ENCODE measurements at regions not wholly inside any gene's neighbourhood (a gene's known extent, or its start where the extent isn't known, plus 50 kb on each side); places are given as distances from the start of the nearest gene placed in this dataset.

DNA sequence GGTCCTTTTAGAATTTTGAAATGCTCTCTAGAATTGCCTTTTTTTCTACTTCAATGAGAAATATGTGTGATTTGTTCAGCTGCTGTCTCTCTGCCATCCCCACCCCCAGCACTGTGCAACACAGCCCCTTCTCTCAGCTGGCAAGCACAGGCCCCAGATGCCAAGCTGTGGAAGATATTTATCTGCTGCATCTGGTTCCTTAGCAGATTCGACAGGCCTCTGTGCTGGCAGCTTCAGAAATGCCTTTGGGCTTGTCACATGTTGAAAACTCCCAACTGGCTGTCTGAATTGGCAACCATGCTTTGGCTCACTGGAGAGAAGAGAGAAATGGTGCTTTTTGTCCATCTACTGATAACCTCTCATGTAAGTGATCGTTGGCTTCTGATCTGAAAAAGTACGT lies 206.7 kb upstream of the C1orf87 start:
- no peaks in the 10 kb centered on the region for H3K9me3 ChIP-seq (ENCODE audit: control insufficient read depth in 4 of 4, low read length in 3 of 4)
- H3K27ac ChIP-seq (ENCODE audit: low read depth in 1 of 2, low read length in 2 of 2), result peak overlapping the region; percentile 34 to 64
- no peak overlapping the region for H3K4me3 ChIP-seq (ENCODE audit: low read depth in 1 of 3, low read length in 3 of 3)
- 17% methylated on average over 3 of the region's 3 CpGs for whole genome bisulfite sequencing
- no peaks in the 10 kb centered on the region for H3K27me3 ChIP-seq (ENCODE audit: control insufficient read depth in 4 of 4, insufficient read depth in 4 of 4, low read length in 3 of 4)
- H3K9ac ChIP-seq (ENCODE audit: low read depth in 1 of 2, low read length in 2 of 2), result no peak overlapping the region
- no peak for DNase-seq (ENCODE audit: low spot score)
- no peaks in the 10 kb centered on the region for H3K36me3 ChIP-seq (ENCODE audit: control insufficient read depth in 4 of 4, insufficient read depth in 3 of 4, low read depth in 1 of 4, low read length in 3 of 4)
- TF ChIP-seq YY1 (IDR thresholded peaks at IDR 0.05), result peak; percentile 46
- TF ChIP-seq HNF4G (IDR thresholded peaks at IDR 0.05), result no peak
- H3K4me1 ChIP-seq (ENCODE audit: control insufficient read depth in 4 of 4, insufficient read depth in 4 of 4, low read length in 3 of 4), result peaks cover 4 to 27% (median 24%) of the 10 kb centered on the region in 4 donors

DNA sequence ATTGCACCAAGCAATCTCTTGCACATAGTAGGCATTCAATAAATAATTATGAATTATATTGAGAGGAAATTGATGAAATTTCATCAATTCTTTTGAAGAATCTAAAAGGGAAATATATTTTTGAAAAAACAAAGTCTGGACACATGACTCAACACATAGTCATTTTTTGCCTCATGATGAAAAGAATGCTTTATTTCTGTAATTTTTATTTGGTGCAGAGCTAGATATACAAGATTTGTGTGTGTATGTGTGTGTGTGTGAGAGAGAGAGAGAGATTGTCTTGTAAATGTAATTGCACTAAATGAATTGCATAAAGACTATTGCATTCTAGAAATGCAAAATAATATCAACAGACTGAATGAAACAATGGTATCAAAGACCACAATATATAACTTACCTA lies 206.2 kb upstream of the C1orf87 start:
- Histone ChIP-seq H3K9me3 (ENCODE audit: control insufficient read depth in 4 of 4, low read length in 3 of 4) (no peaks in the 10 kb centered on the region), H3K27me3 (ENCODE audit: control insufficient read depth in 4 of 4, insufficient read depth in 4 of 4, low read length in 3 of 4) (no peaks in the 10 kb centered on the region), H3K4me3 (ENCODE audit: low read depth in 1 of 3, low read length in 3 of 3) (no peak overlapping the region), H3K27ac (ENCODE audit: low read depth in 1 of 2, low read length in 2 of 2) (no peak overlapping the region), H3K9ac (ENCODE audit: low read depth in 1 of 2, low read length in 2 of 2) (no peak overlapping the region), H3K4me1 (ENCODE audit: control insufficient read depth in 4 of 4, insufficient read depth in 4 of 4, low read length in 3 of 4) (peaks cover 4 to 31% (median 26%) of the 10 kb centered on the region in 4 donors), H3K36me3 (ENCODE audit: control insufficient read depth in 4 of 4, insufficient read depth in 3 of 4, low read depth in 1 of 4, low read length in 3 of 4) (no peaks in the 10 kb centered on the region)
- TF ChIP-seq NR2F2 (IDR thresholded peaks at IDR 0.05) (no peak), TAF1 (conservative IDR thresholded peaks at IDR 0.05) (no peak), EGR1 (IDR thresholded peaks at IDR 0.05; ENCODE audit: low read depth in 2 of 2) (no peak), FOXA2 (IDR thresholded peaks at IDR 0.05) (no peak), HNF4G (IDR thresholded peaks at IDR 0.05) (no peak), RAD21 (IDR thresholded peaks at IDR 0.05) (no peak), HNF4A (conservative IDR thresholded peaks at IDR 0.05) (no peak), RXRA (IDR thresholded peaks at IDR 0.05) (no peak), JUND (IDR thresholded peaks at IDR 0.05) (no peak), YY1 (IDR thresholded peaks at IDR 0.05) (no peak)
- TF ChIP-seq, protein P1, sequence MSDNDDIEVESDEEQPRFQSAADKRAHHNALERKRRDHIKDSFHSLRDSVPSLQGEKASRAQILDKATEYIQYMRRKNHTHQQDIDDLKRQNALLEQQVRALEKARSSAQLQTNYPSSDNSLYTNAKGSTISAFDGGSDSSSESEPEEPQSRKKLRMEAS (IDR thresholded peaks at IDR 0.05), result no peak
- TF ChIP-seq, protein P2, sequence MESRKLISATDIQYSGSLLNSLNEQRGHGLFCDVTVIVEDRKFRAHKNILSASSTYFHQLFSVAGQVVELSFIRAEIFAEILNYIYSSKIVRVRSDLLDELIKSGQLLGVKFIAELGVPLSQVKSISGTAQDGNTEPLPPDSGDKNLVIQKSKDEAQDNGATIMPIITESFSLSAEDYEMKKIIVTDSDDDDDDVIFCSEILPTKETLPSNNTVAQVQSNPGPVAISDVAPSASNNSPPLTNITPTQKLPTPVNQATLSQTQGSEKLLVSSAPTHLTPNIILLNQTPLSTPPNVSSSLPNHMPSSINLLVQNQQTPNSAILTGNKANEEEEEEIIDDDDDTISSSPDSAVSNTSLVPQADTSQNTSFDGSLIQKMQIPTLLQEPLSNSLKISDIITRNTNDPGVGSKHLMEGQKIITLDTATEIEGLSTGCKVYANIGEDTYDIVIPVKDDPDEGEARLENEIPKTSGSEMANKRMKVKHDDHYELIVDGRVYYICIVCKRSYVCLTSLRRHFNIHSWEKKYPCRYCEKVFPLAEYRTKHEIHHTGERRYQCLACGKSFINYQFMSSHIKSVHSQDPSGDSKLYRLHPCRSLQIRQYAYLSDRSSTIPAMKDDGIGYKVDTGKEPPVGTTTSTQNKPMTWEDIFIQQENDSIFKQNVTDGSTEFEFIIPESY (IDR thresholded peaks at IDR 0.05), result no peak
- TF ChIP-seq, protein P3, sequence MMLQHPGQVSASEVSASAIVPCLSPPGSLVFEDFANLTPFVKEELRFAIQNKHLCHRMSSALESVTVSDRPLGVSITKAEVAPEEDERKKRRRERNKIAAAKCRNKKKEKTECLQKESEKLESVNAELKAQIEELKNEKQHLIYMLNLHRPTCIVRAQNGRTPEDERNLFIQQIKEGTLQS (IDR thresholded peaks at IDR 0.05), result no peak
- DNase-seq (ENCODE audit: low spot score), result no peak

DNA sequence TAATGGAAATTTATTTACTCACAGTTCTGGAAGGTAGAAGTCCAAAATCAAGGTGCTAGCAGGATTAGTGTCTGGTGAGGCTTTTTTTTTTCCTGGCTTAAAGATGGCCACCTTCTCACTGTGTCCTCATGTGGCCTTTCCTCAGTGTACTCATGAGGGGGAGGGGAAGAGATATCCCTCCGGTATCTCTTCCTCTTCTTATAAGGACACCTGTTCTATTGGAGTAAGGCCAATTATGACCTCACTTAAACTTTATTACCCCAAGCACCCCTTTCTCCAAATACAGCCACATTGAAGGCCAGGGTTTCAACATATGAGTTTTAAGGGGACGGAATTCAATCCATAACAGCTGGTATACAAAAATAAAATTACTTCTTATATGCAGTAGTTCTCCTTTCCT lies 203.7 kb upstream of the C1orf87 start:
- no peak for DNase-seq (ENCODE audit: low spot score)
- Histone ChIP-seq H3K27me3 (ENCODE audit: control insufficient read depth in 4 of 4, insufficient read depth in 4 of 4, low read length in 3 of 4) (no peaks in the 10 kb centered on the region), H3K9me3 (ENCODE audit: control insufficient read depth in 4 of 4, low read length in 3 of 4) (no peaks in the 10 kb centered on the region), H3K4me3 (ENCODE audit: low read depth in 1 of 3, low read length in 3 of 3) (no peak overlapping the region), H3K36me3 (ENCODE audit: control insufficient read depth in 4 of 4, insufficient read depth in 3 of 4, low read depth in 1 of 4, low read length in 3 of 4) (no peaks in the 10 kb centered on the region), H3K27ac (ENCODE audit: low read depth in 1 of 2, low read length in 2 of 2) (no peak overlapping the region), H3K9ac (ENCODE audit: low read depth in 1 of 2, low read length in 2 of 2) (no peak overlapping the region), H3K4me1 (ENCODE audit: control insufficient read depth in 4 of 4, insufficient read depth in 4 of 4, low read length in 3 of 4) (peaks cover 5 to 46% (median 40%) of the 10 kb centered on the region in 4 donors)
- WGBS, result 51% methylated on average over 2 of the region's 2 CpGs
- peak in 1 of 2 donors; percentile 23 for TF ChIP-seq RXRA (IDR thresholded peaks at IDR 0.05)
- no peak for TF ChIP-seq RAD21 (IDR thresholded peaks at IDR 0.05)
